Ishikawa (cell line): ENCODE measurements at regions not wholly inside any gene's neighbourhood (a gene's known extent, or its start where the extent isn't known, plus 50 kb on each side); places are given as distances from the start of the nearest gene placed in this dataset.
A peak's percentile ranks its signal among the peaks of the same experiment; 100 is the strongest.

Source experiments
- CEBPB ChIP-seq: IDR thresholded peaks from 2 replicates; pipeline ENCODE4 v1.6.1; 2012
- CREB1 ChIP-seq: IDR thresholded peaks from 2 replicates; pipeline ENCODE4 v1.6.1; 2012; ENCODE audit warnings: low read depth
- EGR1 ChIP-seq: IDR thresholded peaks from 2 replicates; pipeline ENCODE4 v1.6.1; 2012
- EP300 ChIP-seq: IDR thresholded peaks from 2 replicates; pipeline ENCODE4 v1.6.1; 2012; ENCODE audit warnings: borderline replicate concordance
- FOXM1 ChIP-seq: IDR thresholded peaks from 2 replicates; pipeline ENCODE4 v1.6.1; 2012; ENCODE audit warnings: low read depth, borderline replicate concordance
- NFIC ChIP-seq: IDR thresholded peaks from 2 replicates; pipeline ENCODE4 v1.6.1; 2012
- RAD21 ChIP-seq: IDR thresholded peaks from 2 replicates; pipeline ENCODE4 v1.6.1; 2012; ENCODE audit warnings: low read depth
- TAF1 ChIP-seq: IDR thresholded peaks from 2 replicates; pipeline ENCODE4 v1.6.1; 2012; ENCODE audit warnings: low read depth, mild to moderate bottlenecking
- TCF12 ChIP-seq: IDR thresholded peaks from 2 replicates; pipeline ENCODE4 v1.6.1; 2012; ENCODE audit warnings: low read depth
- TEAD4 ChIP-seq: IDR thresholded peaks from 2 replicates; pipeline ENCODE4 v1.6.1; 2012
- YY1 ChIP-seq: IDR thresholded peaks from 2 replicates; pipeline ENCODE4 v1.6.1; 2012; ENCODE audit warnings: low read depth
- ZBTB7A ChIP-seq: IDR thresholded peaks from 2 replicates; pipeline ENCODE4 v1.6.1; 2012; ENCODE audit warnings: low read depth
- TF ChIP-seq, protein P1 (sequence below): IDR thresholded peaks from 2 replicates; pipeline ENCODE4 v1.6.1; 2012
- TF ChIP-seq, protein P2 (sequence below): IDR thresholded peaks from 2 replicates; pipeline ENCODE4 v1.6.1; 2012; ENCODE audit warnings: low read depth, mild to moderate bottlenecking
- TF ChIP-seq, protein P3 (sequence below): IDR thresholded peaks from 2 replicates; pipeline ENCODE4 v1.6.1; 2012

DNA sequence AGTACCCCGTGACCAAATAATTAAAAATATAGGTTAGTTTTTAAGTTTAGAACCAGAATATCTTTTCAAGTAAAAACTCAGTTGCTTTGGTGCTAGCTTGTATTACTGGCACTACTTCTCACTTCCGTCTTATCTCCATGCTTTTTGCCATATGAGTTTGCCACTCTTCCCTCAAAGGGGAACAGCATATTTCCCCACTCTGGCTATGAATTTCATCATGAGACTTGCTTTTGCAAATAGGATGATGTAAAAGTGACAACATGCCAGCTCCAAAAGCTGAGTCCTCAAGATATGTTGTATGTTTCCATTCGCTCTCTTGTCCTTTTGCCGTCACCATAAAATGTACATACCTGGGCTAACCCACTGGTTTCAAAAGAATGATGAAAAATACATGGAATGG lies 178.1 kb upstream of the SEMA3A start:
- no peak for TF ChIP-seq CREB1
- TF ChIP-seq EGR1 = no peak
- no peak for TF ChIP-seq YY1
- TF ChIP-seq RAD21 = no peak
- TF ChIP-seq, protein P1, sequence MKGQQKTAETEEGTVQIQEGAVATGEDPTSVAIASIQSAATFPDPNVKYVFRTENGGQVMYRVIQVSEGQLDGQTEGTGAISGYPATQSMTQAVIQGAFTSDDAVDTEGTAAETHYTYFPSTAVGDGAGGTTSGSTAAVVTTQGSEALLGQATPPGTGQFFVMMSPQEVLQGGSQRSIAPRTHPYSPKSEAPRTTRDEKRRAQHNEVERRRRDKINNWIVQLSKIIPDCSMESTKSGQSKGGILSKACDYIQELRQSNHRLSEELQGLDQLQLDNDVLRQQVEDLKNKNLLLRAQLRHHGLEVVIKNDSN = no peak
- TF ChIP-seq, protein P2, sequence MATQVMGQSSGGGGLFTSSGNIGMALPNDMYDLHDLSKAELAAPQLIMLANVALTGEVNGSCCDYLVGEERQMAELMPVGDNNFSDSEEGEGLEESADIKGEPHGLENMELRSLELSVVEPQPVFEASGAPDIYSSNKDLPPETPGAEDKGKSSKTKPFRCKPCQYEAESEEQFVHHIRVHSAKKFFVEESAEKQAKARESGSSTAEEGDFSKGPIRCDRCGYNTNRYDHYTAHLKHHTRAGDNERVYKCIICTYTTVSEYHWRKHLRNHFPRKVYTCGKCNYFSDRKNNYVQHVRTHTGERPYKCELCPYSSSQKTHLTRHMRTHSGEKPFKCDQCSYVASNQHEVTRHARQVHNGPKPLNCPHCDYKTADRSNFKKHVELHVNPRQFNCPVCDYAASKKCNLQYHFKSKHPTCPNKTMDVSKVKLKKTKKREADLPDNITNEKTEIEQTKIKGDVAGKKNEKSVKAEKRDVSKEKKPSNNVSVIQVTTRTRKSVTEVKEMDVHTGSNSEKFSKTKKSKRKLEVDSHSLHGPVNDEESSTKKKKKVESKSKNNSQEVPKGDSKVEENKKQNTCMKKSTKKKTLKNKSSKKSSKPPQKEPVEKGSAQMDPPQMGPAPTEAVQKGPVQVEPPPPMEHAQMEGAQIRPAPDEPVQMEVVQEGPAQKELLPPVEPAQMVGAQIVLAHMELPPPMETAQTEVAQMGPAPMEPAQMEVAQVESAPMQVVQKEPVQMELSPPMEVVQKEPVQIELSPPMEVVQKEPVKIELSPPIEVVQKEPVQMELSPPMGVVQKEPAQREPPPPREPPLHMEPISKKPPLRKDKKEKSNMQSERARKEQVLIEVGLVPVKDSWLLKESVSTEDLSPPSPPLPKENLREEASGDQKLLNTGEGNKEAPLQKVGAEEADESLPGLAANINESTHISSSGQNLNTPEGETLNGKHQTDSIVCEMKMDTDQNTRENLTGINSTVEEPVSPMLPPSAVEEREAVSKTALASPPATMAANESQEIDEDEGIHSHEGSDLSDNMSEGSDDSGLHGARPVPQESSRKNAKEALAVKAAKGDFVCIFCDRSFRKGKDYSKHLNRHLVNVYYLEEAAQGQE = no peak
- no peak for TF ChIP-seq TCF12
- TF ChIP-seq ZBTB7A = no peak
- no peak for TF ChIP-seq FOXM1
- TF ChIP-seq TAF1 = no peak
- no peak for TF ChIP-seq EP300
- TF ChIP-seq TEAD4 = no peak
- TF ChIP-seq CEBPB = no peak
- TF ChIP-seq, protein P3, sequence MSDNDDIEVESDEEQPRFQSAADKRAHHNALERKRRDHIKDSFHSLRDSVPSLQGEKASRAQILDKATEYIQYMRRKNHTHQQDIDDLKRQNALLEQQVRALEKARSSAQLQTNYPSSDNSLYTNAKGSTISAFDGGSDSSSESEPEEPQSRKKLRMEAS = no peak
- TF ChIP-seq NFIC = no peak

DNA sequence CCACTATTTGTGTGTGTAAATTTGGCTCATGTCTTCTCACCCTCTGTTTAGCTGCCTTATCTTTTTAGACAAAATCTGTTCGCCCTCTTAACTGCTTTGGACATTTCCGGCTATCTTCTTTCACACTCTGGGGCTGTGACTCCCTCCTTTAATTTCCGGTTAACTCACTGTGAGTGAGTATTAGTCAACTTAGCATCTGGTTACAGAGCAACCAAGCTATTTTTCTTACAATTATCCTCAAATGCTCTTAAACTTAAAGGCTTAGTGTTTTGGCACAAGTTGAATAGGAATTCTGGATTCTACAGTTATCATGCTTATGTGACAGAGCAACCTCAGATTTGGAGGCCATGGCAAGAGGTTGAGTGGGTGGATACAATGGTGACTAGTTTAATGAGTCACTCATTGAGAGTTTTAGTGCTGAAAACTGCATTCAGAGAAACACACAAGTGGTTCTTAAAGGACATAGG lies 177.6 kb upstream of the SEMA3A start:
- TF ChIP-seq EP300 (no peak; the same call in 1 of the 2 replicates), FOXM1 (no peak), EGR1 (peak; percentile 21; the same call in 1 of the 2 replicates)

DNA sequence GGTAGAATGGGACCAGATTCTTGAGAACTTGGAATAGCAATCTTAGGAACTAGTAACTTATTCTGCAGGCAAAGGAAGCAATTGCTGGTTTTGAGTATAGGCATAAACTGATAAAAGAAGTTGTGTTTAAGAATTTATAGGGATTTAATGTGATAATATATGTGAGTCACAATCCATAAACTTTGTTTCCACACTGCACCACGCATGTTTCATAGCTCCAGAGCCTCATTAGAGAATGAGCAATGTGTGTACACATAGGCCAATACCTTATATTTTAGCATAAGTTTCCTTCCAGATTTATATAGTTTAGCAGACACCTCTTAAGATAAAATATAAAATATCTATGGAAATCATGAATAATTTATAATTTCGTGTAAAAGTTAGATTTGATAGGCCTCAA lies 175.5 kb upstream of the SEMA3A start:
- TF ChIP-seq TCF12 (no peak), ZBTB7A (no peak), EP300 (no peak), RAD21 (no peak), TEAD4 (no peak), TAF1 (no peak), YY1 (no peak), CREB1 (no peak), FOXM1 (no peak), EGR1 (no peak), NFIC (no peak), CEBPB (no peak)
- TF ChIP-seq, protein P1 = no peak
- TF ChIP-seq, protein P2 = no peak
- TF ChIP-seq, protein P3 = no peak

DNA sequence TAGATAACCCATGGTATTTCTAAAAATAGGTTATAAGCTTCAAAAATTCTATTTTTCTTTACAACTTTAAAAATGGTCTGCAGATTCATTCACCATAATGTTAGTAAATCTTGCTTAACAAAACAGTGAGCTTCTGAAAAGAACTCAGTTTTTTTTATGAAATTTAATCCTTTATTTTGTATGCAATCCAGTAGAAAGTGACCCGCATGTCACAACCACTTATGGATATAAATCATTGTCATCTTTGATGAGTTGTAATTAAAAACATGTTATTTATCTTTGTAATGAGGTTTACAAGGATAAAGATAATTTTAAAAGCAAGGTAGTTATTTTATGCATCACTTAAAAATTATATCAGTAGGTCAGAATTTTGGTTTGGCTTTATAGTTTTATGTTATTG lies 173.5 kb upstream of the SEMA3A start:
- TF ChIP-seq EGR1 = no peak

DNA sequence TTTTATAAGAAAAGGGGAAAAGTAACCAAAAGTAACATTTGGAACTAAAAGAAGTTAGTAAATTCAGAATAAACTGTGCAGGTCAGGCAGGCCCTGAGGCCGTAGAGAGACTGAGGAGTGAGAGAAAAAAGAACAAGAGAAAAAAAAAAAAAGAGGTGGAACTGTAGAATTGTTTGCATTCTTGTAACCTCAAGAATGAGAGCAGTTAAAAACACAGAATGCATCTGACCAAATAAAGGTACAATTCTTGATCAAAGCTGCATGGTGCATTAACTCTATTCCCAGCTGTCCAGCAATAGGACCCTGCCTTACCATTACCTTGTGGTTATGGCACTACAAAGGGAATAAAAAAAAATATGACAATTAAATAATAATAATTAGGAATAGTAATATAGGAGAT lies 170.1 kb upstream of the SEMA3A start:
- peak; percentile 83; the same call in 1 of the 2 replicates for TF ChIP-seq EP300
- TF ChIP-seq YY1 = 0 out of 2 replicates have a peak, but pooled peaks have one; percentile 13
- no peak; the same call in 1 of the 2 replicates for TF ChIP-seq RAD21
- TF ChIP-seq TAF1 = peak; percentile 34; the same call in 1 of the 2 replicates
- TF ChIP-seq, protein P3 = no peak; the same call in 1 of the 2 replicates
- peak; percentile 89 for TF ChIP-seq FOXM1
- TF ChIP-seq TCF12 = peak; percentile 68
- TF ChIP-seq TEAD4 = peak; percentile 97
- TF ChIP-seq NFIC = peak; percentile 26; the same call in 1 of the 2 replicates
- TF ChIP-seq CEBPB = no peak

DNA sequence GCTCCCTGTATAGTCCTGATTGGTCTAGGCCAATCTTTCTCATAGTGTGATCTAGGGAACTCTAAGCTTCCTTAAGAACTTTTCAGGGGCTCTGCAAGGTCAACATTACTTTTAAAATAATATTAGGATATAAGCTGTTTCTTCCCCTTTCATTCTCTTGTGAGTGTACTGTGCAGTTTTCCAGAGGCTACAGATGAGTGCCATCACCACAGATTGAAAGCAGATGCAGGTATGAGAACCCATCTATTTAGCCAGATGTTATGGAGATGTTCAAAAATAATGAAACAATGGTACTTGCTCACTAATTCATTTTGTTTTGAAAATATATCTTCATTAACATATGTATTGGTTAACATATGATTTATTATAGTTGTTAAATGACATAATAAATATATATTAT lies 169.2 kb upstream of the SEMA3A start:
- TF ChIP-seq YY1 = no peak
- no peak for TF ChIP-seq TCF12
- TF ChIP-seq, protein P2 = no peak
- TF ChIP-seq, protein P3 = no peak
- TF ChIP-seq CEBPB = no peak
- TF ChIP-seq TEAD4 = no peak
